Adrenal gland (tissue), 5 donors: ENCODE measurements at regions not wholly inside any gene's neighbourhood (a gene's known extent, or its start where the extent isn't known, plus 50 kb on each side); places are given as distances from the start of the nearest gene placed in this dataset.

Experiments
- CTCF ChIP-seq, 6 experiments: fragments of 450-650 bp in 4 of 6; fragments of 200-600 bp in 2 of 6; sonication (generic) in 1 of 6; IDR thresholded peaks; 1 replicate in 5 of 6; 2 replicates in 1 of 6; pipeline versions ENCODE4 v1.5.1 to v1.8.0; 2016 to 2021; ENCODE audit warnings: antibody characterized with exemption in 6 of 6, mild to moderate bottlenecking in 2 of 6, moderate library complexity in 1 of 6
- POLR2A ChIP-seq, 2 donors: fragments of 450-650 bp; IDR thresholded peaks; one replicate each; pipeline ENCODE4 v1.6.1; 2017; ENCODE audit warnings: antibody characterized with exemption in 2 of 2, mild to moderate bottlenecking in 2 of 2, moderate library complexity in 1 of 2
- donor health status: DM: no; HTN: no; CAD: no.

- TF ChIP-seq POLR2A (IDR thresholded peaks at IDR 0.05), result no peak
- no peak for TF ChIP-seq CTCF (IDR thresholded peaks at IDR 0.05)
Observed at GRCh38 chr12:78269620-78270019, 438.9 kb downstream of the NAV3 start.
